ENCODE measurements at regions not wholly inside any gene's neighbourhood (a gene's known extent, or its start where the extent isn't known, plus 50 kb on each side); places are given as distances from the start of the nearest gene placed in this dataset.

DNA sequence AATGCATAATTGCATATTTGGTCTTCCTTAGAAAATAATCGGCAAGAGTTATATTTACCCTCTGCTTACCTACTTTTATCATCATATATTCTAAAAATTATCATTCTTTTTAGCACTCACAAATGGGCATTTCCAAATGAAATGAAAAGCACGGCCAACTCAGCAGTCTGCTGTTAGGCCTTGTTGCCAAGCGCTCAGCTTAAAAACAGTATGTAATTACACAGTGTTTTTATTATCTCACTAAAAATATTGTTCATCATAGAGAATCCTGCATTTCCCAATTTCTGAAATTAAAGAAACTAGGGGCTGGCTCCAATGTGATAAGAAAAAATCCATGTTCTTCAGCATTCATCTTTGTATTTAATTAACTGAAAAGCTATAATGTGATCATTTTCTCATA lies 391.7 kb upstream of the ADARB2 start:
- TF ChIP-seq, protein P1, sequence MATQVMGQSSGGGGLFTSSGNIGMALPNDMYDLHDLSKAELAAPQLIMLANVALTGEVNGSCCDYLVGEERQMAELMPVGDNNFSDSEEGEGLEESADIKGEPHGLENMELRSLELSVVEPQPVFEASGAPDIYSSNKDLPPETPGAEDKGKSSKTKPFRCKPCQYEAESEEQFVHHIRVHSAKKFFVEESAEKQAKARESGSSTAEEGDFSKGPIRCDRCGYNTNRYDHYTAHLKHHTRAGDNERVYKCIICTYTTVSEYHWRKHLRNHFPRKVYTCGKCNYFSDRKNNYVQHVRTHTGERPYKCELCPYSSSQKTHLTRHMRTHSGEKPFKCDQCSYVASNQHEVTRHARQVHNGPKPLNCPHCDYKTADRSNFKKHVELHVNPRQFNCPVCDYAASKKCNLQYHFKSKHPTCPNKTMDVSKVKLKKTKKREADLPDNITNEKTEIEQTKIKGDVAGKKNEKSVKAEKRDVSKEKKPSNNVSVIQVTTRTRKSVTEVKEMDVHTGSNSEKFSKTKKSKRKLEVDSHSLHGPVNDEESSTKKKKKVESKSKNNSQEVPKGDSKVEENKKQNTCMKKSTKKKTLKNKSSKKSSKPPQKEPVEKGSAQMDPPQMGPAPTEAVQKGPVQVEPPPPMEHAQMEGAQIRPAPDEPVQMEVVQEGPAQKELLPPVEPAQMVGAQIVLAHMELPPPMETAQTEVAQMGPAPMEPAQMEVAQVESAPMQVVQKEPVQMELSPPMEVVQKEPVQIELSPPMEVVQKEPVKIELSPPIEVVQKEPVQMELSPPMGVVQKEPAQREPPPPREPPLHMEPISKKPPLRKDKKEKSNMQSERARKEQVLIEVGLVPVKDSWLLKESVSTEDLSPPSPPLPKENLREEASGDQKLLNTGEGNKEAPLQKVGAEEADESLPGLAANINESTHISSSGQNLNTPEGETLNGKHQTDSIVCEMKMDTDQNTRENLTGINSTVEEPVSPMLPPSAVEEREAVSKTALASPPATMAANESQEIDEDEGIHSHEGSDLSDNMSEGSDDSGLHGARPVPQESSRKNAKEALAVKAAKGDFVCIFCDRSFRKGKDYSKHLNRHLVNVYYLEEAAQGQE (tag by site-specific recombination; IDR thresholded peaks at IDR 0.05): no peak
- TF ChIP-seq ZNF830 (tag by site-specific recombination; IDR thresholded peaks at IDR 0.05; ENCODE audit: low read depth) (no peak), ZFP41 (tag by site-specific recombination; IDR thresholded peaks at IDR 0.05; ENCODE audit: borderline replicate concordance) (no peak), KLF1 (tag by site-specific recombination; IDR thresholded peaks at IDR 0.05) (no peak)
- TF ChIP-seq, protein P2, sequence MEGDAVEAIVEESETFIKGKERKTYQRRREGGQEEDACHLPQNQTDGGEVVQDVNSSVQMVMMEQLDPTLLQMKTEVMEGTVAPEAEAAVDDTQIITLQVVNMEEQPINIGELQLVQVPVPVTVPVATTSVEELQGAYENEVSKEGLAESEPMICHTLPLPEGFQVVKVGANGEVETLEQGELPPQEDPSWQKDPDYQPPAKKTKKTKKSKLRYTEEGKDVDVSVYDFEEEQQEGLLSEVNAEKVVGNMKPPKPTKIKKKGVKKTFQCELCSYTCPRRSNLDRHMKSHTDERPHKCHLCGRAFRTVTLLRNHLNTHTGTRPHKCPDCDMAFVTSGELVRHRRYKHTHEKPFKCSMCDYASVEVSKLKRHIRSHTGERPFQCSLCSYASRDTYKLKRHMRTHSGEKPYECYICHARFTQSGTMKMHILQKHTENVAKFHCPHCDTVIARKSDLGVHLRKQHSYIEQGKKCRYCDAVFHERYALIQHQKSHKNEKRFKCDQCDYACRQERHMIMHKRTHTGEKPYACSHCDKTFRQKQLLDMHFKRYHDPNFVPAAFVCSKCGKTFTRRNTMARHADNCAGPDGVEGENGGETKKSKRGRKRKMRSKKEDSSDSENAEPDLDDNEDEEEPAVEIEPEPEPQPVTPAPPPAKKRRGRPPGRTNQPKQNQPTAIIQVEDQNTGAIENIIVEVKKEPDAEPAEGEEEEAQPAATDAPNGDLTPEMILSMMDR (tag by site-specific recombination; IDR thresholded peaks at IDR 0.05): no peak
